ENCODE measurements at regions not wholly inside any gene's neighbourhood (a gene's known extent, or its start where the extent isn't known, plus 50 kb on each side); places are given as distances from the start of the nearest gene placed in this dataset.

DNA sequence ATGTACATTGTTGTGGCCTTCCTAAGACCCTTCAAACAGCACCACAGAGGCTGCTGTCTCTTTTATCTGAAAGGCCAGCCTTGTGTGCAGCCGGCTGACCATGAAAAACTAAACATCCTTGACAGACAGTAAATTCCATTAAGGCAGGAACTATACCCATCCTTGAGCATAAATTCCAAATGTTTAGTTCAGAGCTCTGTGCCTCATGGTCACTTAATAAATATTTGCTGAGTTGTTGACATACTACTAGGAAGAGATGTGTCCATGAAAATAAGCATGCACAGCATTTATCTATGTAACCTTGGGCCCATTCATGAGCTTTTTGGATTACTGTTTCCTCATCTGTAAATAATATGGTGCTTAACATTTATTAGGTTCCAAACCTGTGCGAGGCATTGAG, 424.8 kb downstream of the HRH4 start:
- POLR2A ChIA-PET (ENCODE audit: partially characterized antibody) = no interaction called here
- Histone ChIP-seq H2AFZ (ENCODE audit: low read length) (no peak overlapping the region), H3K18ac (ENCODE audit: extremely low read depth, low read length) (no peak overlapping the region), H3K9me3 (ENCODE audit: insufficient read depth in 2 of 2, low read depth in 1 of 2, low read length in 1 of 2) (no peaks in the 10 kb centered on the region), H3K56ac (replicated peaks; ENCODE audit: insufficient read length, low read depth, low read length) (no peak overlapping the region), H3K14ac (ENCODE audit: insufficient read length) (no peak overlapping the region), H3K4me1 (replicated peaks in 1 of 4; ENCODE audit: control insufficient read depth in 3 of 4, insufficient read depth in 4 of 4, low read length in 3 of 4) (no peaks in the 10 kb centered on the region), H4K20me1 (replicated peaks in 1 of 2; ENCODE audit: control insufficient read depth in 1 of 2, insufficient read depth in 2 of 2, low read length in 2 of 2) (no peaks in the 10 kb centered on the region), H2BK15ac (ENCODE audit: low read length) (no peak overlapping the region), H2BK120ac (replicated peaks; ENCODE audit: low read depth, low read length) (no peak overlapping the region), H3K36me3 (ENCODE audit: control insufficient read depth in 2 of 4, insufficient read depth in 4 of 4, low read length in 3 of 4) (no peaks in the 10 kb centered on the region), H2BK5ac (ENCODE audit: low read depth, low read length) (no peak overlapping the region), H3K9ac (replicated peaks in 1 of 4; ENCODE audit: extremely low read depth in 1 of 4, low read depth in 3 of 4, low read length in 3 of 4) (no peak overlapping the region), H3K27ac (ENCODE audit: low read depth, low read length) (no peak overlapping the region), H4K5ac (ENCODE audit: insufficient read length, low read depth, low read length) (no peak overlapping the region), H2AK5ac (ENCODE audit: low read depth, low read length) (no peak overlapping the region), H3K4ac (replicated peaks; ENCODE audit: insufficient read length, low read depth, low read length) (no peak overlapping the region), H3K79me2 (ENCODE audit: control insufficient read depth in 1 of 2, insufficient read depth in 2 of 2, low read length in 2 of 2) (no peaks in the 10 kb centered on the region), H3K4me2 (ENCODE audit: insufficient read depth in 1 of 2, low read depth in 2 of 2, low read length in 2 of 2) (no peak overlapping the region), H2BK20ac (ENCODE audit: low read length) (no peak overlapping the region), H4K91ac (replicated peaks; ENCODE audit: insufficient read length, low read length) (no peak overlapping the region), H3K79me1 (ENCODE audit: low read depth, low read length) (no peaks in the 10 kb centered on the region), H4K8ac (ENCODE audit: extremely low read depth, insufficient read depth, low read length) (no peak overlapping the region), H3K23ac (ENCODE audit: insufficient read length) (no peak overlapping the region), H3K27me3 (replicated peaks in 1 of 4; ENCODE audit: control insufficient read depth in 3 of 4, extremely low read depth in 1 of 4, insufficient read depth in 3 of 4, low read length in 3 of 4) (no peaks in the 10 kb centered on the region), H3K4me3 (ENCODE audit: extremely low read depth in 1 of 4, insufficient read depth in 2 of 4, low read depth in 3 of 4, low read length in 4 of 4) (no peak overlapping the region), H2BK12ac (ENCODE audit: low read depth, low read length) (no peak overlapping the region), H3K23me2 (ENCODE audit: low read depth, low read length) (no peaks in the 10 kb centered on the region)
- WGBS, 2 experiments (ENCODE audit: extremely low coverage in 1 of 2, insufficient coverage in 1 of 2, insufficient read length in 1 of 2, insufficient replicate concordance in 2 of 2, low coverage in 1 of 2, low lambda C conversion rate in 2 of 2, missing lambda C conversion rate in 1 of 2) = 84% methylated on average over 2 of the region's 2 CpGs; no CpG with 5 or more reads in 1 of the 2 experiments
- FAIRE-seq (no peak), DNase-seq (ENCODE audit: low read depth in 1 of 2, low spot score in 2 of 2) (no peak)
- CTCF ChIA-PET (ENCODE audit: partially characterized antibody) = no interaction called here
- TF ChIP-seq BRCA1 (IDR thresholded peaks at IDR 0.05; ENCODE audit: low read depth, low read length) (no peak), POLR2A (IDR thresholded peaks at IDR 0.05; ENCODE audit: control extremely low read depth in 1 of 2, low read depth in 2 of 2, low read length in 2 of 2) (no peak), SP1 (IDR thresholded peaks at IDR 0.05; ENCODE audit: low read depth, low read length) (no peak), JUND (IDR thresholded peaks at IDR 0.05; ENCODE audit: low read length) (no peak), KDM4A (IDR thresholded peaks at IDR 0.05; ENCODE audit: low read depth, low read length, severe bottlenecking) (no peak), CEBPB (IDR thresholded peaks at IDR 0.05; ENCODE audit: low read depth, low read length) (no peak), SP4 (IDR thresholded peaks at IDR 0.05; ENCODE audit: low read length) (no peak), JUN (IDR thresholded peaks at IDR 0.05; ENCODE audit: low read depth, low read length) (no peak), SIN3A (conservative IDR thresholded peaks at IDR 0.05 in 1 of 2, IDR thresholded peaks at IDR 0.05 in 1 of 2; ENCODE audit: low read depth in 1 of 2, low read length in 2 of 2) (no peak), NRF1 (IDR thresholded peaks at IDR 0.05; ENCODE audit: low read depth, low read length) (no peak), KDM5A (IDR thresholded peaks at IDR 0.05; ENCODE audit: low read length) (no peak), PHF8 (conservative IDR thresholded peaks at IDR 0.05; ENCODE audit: low read depth, low read length) (no peak), ZNF274 (IDR thresholded peaks at IDR 0.05; ENCODE audit: borderline replicate concordance, extremely low read depth, low read length) (no peak), FOSL1 (IDR thresholded peaks at IDR 0.05; ENCODE audit: insufficient read depth, low read depth, low read length) (no peak)
- TF ChIP-seq, protein P1, sequence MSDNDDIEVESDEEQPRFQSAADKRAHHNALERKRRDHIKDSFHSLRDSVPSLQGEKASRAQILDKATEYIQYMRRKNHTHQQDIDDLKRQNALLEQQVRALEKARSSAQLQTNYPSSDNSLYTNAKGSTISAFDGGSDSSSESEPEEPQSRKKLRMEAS (IDR thresholded peaks at IDR 0.05) = no peak
- TF ChIP-seq, protein P2, sequence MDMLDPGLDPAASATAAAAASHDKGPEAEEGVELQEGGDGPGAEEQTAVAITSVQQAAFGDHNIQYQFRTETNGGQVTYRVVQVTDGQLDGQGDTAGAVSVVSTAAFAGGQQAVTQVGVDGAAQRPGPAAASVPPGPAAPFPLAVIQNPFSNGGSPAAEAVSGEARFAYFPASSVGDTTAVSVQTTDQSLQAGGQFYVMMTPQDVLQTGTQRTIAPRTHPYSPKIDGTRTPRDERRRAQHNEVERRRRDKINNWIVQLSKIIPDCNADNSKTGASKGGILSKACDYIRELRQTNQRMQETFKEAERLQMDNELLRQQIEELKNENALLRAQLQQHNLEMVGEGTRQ (IDR thresholded peaks at IDR 0.05; ENCODE audit: low read length) = no peak
